NCI-H146 (cell line): ENCODE measurements at regions not wholly inside any gene's neighbourhood (a gene's known extent, or its start where the extent isn't known, plus 50 kb on each side); places are given as distances from the start of the nearest gene placed in this dataset.
A peak's percentile ranks its signal among the peaks of the same experiment; 100 is the strongest.

Experiments used
- DNase-seq: peaks from one replicate; lab custom pipeline; 2025; lab: John Stamatoyannopoulos, UW

- no peak for DNase-seq
Measured at GRCh38 chr12:89256060-89256459, 96.2 kb downstream of the DUSP6 start.

GRCh38 chr12:89253488-89253887 is 98.8 kb downstream of the DUSP6 start:
- DNase-seq = no peak

GRCh38 chr12:89252284-89252683 is 100.0 kb downstream of the DUSP6 start:
- no peak for DNase-seq

GRCh38 chr12:89251342-89252271 is 100.7 kb downstream of the DUSP6 start:
- DNase-seq = no peak

- no peak for DNase-seq
Measured at GRCh38 chr12:89250636-89251035, 101.7 kb downstream of the DUSP6 start.

GRCh38 chr12:89250213-89250612 is 102.1 kb downstream of the DUSP6 start:
- no peak for DNase-seq

- peak; percentile 31 for DNase-seq
Measured at GRCh38 chr12:89247967-89248366, 104.3 kb downstream of the DUSP6 start.

GRCh38 chr12:89247541-89247942 is 104.8 kb downstream of the DUSP6 start:
- DNase-seq = peak; percentile 95

- no peak for DNase-seq
Measured at GRCh38 chr12:89245090-89245489, 107.2 kb downstream of the DUSP6 start.

GRCh38 chr12:89244536-89244935 is 107.8 kb downstream of the DUSP6 start:
- no peak for DNase-seq

- no peak for DNase-seq
Measured at GRCh38 chr12:89243771-89244170, 108.5 kb downstream of the DUSP6 start.

- no peak for DNase-seq
Measured at GRCh38 chr12:89239534-89239933, 112.8 kb downstream of the DUSP6 start.

GRCh38 chr12:89238593-89238992 is 113.7 kb downstream of the DUSP6 start:
- no peak for DNase-seq

- DNase-seq = no peak
Measured at GRCh38 chr12:89237763-89238162, 114.5 kb downstream of the DUSP6 start.

- DNase-seq = no peak
Measured at GRCh38 chr12:89236748-89237383, 115.4 kb downstream of the DUSP6 start.

GRCh38 chr12:89236237-89236636 is 116.1 kb downstream of the DUSP6 start:
- DNase-seq = no peak

- DNase-seq = no peak
Measured at GRCh38 chr12:89235189-89235993, 116.9 kb downstream of the DUSP6 start.

- DNase-seq = no peak
Measured at GRCh38 chr12:89234324-89235114, 117.8 kb downstream of the DUSP6 start.

- DNase-seq = no peak
Measured at GRCh38 chr12:89231686-89232085, 120.6 kb downstream of the DUSP6 start.

- peak; percentile 7 for DNase-seq
Measured at GRCh38 chr12:89230376-89231315, 121.7 kb downstream of the DUSP6 start.

GRCh38 chr12:89228491-89228890 is 123.8 kb downstream of the DUSP6 start:
- DNase-seq = no peak
